Right lung (tissue), 2 donors: ENCODE measurements at regions not wholly inside any gene's neighbourhood (a gene's known extent, or its start where the extent isn't known, plus 50 kb on each side); places are given as distances from the start of the nearest gene placed in this dataset.
"Not testable (repeated sequence)": the region's sequence is repeated elsewhere in the genome, so short reads cannot be mapped to it uniquely, and the experiment has no call there.

Experiments
- DNase-seq, 2 donors: peaks; one replicate each; pipeline ENCODE4 v3.0.0-alpha.2; 2013

- no peak for DNase-seq
Measured at GRCh38 chrX:46165866-46166265, 379.4 kb downstream of the ZNF674 start.

GRCh38 chrX:46165411-46165810, 379.8 kb downstream of the ZNF674 start:
- no peak for DNase-seq

GRCh38 chrX:46152756-46153155, 392.5 kb downstream of the ZNF674 start:
- no peak for DNase-seq

GRCh38 chrX:46151332-46151731, 393.9 kb downstream of the ZNF674 start:
- DNase-seq, result not testable (repeated sequence)

DNA sequence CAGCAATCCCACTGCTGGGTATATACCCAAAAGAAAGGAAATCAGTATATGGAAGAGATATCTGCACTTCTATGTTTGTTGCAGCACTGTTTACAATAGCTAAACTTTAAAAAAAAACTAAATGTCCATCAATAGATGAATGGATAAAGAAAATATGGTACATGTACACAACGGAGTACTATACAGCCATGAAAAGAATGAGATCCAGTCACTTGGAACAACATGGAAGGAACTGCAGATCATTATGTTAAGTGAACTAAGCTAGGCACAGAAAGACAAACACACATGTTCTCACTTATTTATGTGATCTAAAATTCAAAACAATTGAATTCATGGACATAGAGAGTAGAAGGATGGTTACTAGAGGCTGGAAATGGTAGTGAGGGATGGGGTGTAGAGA, 400.7 kb downstream of the ZNF674 start:
- no peak for DNase-seq

GRCh38 chrX:46140272-46140671, 404.9 kb downstream of the ZNF674 start:
- DNase-seq, result no peak

DNA sequence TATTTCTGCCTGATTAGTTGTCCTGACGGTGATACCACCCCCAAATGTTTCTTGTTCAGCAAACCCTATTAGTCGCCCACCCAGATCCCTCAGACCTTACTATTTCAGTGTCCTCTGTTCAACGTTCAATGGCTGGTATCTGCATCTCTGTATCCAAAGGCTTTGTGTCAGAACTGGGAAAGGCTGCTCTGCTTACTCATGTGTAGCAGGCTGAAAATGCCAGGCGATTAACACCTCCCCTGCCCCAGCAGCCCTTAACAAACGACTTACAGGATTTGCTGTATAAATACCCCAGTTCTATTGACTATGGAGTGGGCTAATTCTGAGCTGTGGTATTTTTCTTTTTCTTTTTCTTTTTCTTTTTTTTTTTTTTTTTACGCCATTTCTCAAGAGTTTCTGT, 415.0 kb downstream of the ZNF674 start:
- DNase-seq, result no peak

GRCh38 chrX:46125111-46125510, 420.1 kb downstream of the ZNF674 start:
- no peak for DNase-seq

GRCh38 chrX:46117234-46117633, 428.0 kb downstream of the ZNF674 start:
- DNase-seq, result no peak

DNA sequence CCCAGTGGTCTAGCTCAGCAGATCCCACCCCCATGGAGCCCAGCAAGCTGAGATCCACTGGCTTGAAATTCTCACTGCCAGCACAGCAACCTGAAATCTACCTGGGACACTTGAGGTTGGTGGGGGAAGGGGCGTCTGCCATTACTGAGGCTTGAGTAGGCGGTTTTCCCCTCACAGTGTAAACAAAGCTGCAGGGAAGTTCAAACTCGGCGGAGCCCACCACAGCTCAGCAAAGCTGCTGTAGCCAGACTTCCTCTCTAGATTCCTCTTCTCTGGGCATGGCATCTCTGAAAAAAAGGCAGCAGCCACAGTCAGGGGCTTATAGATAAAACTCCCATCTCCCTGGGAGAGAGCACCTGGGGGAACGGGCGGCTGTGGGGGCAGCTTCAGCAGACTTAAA, 457.9 kb downstream of the ZNF674 start:
- not testable (repeated sequence) for DNase-seq

- DNase-seq, result not testable (repeated sequence)
Measured at GRCh38 chrX:46080121-46080520, 465.1 kb downstream of the ZNF674 start.

DNA sequence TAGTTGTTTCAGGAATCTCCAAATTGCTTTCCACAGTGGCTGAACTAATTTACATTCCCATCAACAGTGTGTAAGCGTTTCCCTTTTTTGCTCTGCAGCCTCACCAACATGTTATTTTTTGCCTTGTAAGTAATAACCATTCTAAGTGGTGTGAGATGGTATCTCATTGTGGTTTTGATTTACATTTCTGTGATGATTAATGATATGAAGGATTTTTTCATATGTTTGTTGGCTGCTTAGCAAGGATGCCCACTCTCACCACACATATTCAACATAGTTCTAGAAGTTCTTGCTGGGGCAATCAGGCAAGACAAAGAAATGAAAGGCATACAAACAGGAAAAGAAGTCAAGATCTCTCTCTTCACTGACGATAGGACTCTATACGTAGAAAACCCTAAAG, 472.4 kb downstream of the ZNF674 start:
- no peak for DNase-seq

DNA sequence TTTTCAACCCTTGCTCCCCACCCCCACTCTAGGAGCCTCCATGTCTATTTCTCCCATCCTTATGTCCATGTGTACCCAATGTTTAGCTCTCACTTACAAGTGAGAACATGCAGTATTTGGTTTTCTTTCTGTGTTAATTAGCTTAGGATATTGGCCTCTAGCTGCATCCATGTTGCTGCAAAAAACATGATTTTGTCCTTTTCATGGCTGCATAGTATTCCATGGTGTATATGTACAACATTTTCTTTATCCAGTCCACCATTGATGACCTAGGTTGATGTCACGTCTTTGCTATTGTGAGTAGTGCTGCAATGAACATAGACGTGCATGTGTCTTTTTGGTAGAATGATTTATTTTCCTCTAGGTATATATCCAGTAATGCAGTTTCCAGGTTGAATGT, 472.8 kb downstream of the ZNF674 start:
- DNase-seq, result no peak

DNA sequence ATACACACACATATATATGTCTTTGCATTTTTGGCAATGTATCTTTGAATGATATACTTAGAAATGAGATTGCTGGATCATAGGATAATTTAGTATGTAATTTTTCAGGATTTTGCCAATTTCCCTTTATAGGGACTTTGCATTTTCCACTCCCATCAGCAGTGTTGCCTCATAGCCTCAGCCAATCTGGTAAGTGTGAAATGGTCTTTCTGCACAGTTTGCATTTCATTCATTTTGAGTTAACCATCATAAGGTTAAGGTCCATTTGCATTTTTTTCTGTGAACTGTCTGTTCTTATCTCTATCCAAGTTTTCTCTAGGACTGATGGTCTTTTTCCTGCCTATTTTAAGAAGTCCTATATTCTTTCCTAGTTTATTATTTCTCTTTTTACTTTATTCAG, 474.8 kb downstream of the ZNF674 start:
- no peak for DNase-seq

GRCh38 chrX:46059316-46059715, 485.9 kb downstream of the ZNF674 start:
- no peak for DNase-seq

DNA sequence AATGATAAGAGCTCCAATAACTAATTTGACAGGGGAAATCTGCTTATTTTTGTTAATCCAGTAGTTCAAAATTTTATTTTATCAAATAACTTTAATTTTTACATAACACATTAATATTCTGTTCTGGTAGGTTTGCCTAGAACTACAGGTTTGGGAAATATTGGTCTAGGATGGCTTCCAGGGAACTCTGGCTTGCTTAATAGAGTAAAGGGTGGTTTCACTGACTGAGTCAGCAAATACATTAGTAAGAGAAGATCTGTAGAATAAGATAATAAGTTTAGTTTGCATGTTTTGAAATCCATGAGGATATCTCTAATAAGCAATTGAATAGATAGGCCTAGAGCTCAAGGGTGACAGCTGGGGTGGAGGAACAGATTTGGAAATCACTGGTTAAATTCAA, 500.7 kb downstream of the ZNF674 start:
- no peak for DNase-seq

GRCh38 chrX:46040001-46040400, 505.2 kb downstream of the ZNF674 start:
- no peak for DNase-seq

GRCh38 chrX:46039526-46039925, 505.7 kb downstream of the ZNF674 start:
- no peak for DNase-seq

- no peak for DNase-seq
Measured at GRCh38 chrX:46036508-46036907, 508.7 kb downstream of the ZNF674 start.

DNA sequence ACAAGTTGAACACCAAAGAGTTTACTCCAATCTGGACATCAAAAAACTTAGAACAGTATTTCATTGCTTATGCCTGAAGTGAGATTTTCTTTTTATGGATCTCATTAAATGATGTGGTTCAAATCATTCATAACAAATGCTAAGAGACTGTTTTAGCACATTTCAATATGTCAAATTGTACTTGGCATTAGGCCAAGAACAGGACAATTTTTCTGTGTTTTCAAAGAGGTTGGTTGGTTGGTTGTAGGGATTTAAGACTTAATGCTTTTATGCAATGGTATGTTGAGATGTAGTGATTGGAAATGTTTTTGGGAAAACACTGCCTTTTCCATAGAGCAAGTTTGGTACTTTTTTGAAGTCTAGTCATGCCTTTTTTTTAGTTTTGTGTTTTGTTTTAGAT, 510.4 kb downstream of the ZNF674 start:
- no peak for DNase-seq

DNA sequence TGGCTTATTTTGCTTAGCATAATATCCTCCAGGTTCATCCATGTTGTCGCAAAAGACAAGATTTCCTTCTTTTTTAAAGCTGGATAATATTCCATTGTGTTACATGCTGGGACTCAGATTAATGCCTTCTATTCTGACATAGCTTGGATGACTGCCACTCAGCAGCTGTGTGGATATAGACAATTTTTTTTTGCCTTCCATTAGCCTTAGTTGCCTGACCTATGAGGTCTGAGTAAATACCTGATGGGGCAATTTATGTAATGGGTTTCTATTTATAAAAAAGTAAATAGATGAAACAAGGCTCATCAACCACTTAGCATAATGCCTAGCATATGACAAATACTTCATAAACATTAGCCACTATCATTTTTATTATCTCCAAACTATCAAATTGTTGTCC, 515.4 kb downstream of the ZNF674 start:
- DNase-seq, result no peak

- DNase-seq, result no peak
Measured at GRCh38 chrX:46016296-46016695, 528.9 kb downstream of the ZNF674 start.

DNA sequence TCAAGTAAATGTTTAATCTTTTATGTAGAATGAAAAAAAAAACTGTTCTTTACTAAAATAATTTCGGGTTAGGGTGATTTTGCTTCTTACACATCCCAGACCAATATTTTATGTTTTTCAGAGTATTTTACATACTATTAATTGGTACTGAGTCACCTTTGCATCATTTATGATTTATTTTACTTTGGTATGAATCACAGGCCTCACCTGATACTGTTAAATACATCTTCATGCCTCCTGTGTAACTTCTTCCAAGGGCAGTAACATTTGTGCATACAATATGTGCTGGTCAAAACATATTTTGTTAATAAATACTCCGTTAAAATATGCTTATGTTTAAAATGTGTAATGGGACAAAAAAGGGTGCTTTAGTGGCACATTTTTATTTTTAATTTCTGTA, 529.6 kb downstream of the ZNF674 start:
- DNase-seq, result no peak

GRCh38 chrX:45992402-45993123, 552.7 kb downstream of the ZNF674 start:
- no peak for DNase-seq
